GM18508 (cell line): ENCODE measurements at regions not wholly inside any gene's neighbourhood (a gene's known extent, or its start where the extent isn't known, plus 50 kb on each side); places are given as distances from the start of the nearest gene placed in this dataset.

ENCODE experiments used
- ATAC-seq: cut with Tn5 transposase; IDR thresholded peaks from one replicate; pipeline ENCODE4 v1.9.1; 2021; ENCODE audit warnings: moderate number of reproducible peaks; ENCODE audit not compliant: insufficient read depth, unreplicated experiment

GRCh38 chr7:153859239-153859638, 193.0 kb upstream of the DPP6 start:
- no peak for ATAC-seq

GRCh38 chr7:153886506-153887441, 165.4 kb upstream of the DPP6 start:
- ATAC-seq, result no peak

- ATAC-seq, result no peak
Observed at GRCh38 chr7:153887749-153888569, 164.2 kb upstream of the DPP6 start.

GRCh38 chr7:153891990-153892389, 160.2 kb upstream of the DPP6 start:
- no peak for ATAC-seq

GRCh38 chr7:153902862-153903261, 149.3 kb upstream of the DPP6 start:
- ATAC-seq, result no peak

- no peak for ATAC-seq
Observed at GRCh38 chr7:153912211-153912610, 140.0 kb upstream of the DPP6 start.

GRCh38 chr7:153920126-153920525, 132.1 kb upstream of the DPP6 start:
- no peak for ATAC-seq

- ATAC-seq, result no peak
Observed at GRCh38 chr7:153920897-153921296, 131.3 kb upstream of the DPP6 start.

GRCh38 chr7:153921408-153921807, 130.8 kb upstream of the DPP6 start:
- no peak for ATAC-seq

- no peak for ATAC-seq
Observed at GRCh38 chr7:153930696-153931095, 121.5 kb upstream of the DPP6 start.

- no peak for ATAC-seq
Observed at GRCh38 chr7:153934048-153934447, 118.2 kb upstream of the DPP6 start.

- no peak for ATAC-seq
Observed at GRCh38 chr7:153934629-153935028, 117.6 kb upstream of the DPP6 start.

- ATAC-seq, result no peak
Observed at GRCh38 chr7:153935095-153935494, 117.1 kb upstream of the DPP6 start.

GRCh38 chr7:153938451-153938850, 113.7 kb upstream of the DPP6 start:
- ATAC-seq, result no peak

- no peak for ATAC-seq
Observed at GRCh38 chr7:153939177-153939576, 113.0 kb upstream of the DPP6 start.

GRCh38 chr7:153939654-153940053, 112.5 kb upstream of the DPP6 start:
- no peak for ATAC-seq

GRCh38 chr7:153941061-153941460, 111.1 kb upstream of the DPP6 start:
- no peak for ATAC-seq

- no peak for ATAC-seq
Observed at GRCh38 chr7:153942036-153942435, 110.2 kb upstream of the DPP6 start.

GRCh38 chr7:153943457-153943856, 108.7 kb upstream of the DPP6 start:
- ATAC-seq, result no peak

GRCh38 chr7:153943861-153944260, 108.3 kb upstream of the DPP6 start:
- no peak for ATAC-seq

GRCh38 chr7:153948060-153948459, 104.1 kb upstream of the DPP6 start:
- no peak for ATAC-seq
